ENCODE measurements at regions not wholly inside any gene's neighbourhood (a gene's known extent, or its start where the extent isn't known, plus 50 kb on each side); places are given as distances from the start of the nearest gene placed in this dataset.

- no peak overlapping the region for H3K4me3 ChIP-seq (ENCODE audit: low read depth, low read length)
- no peak for TF ChIP-seq CTCF (IDR thresholded peaks at IDR 0.05; ENCODE audit: low read depth, low read length, missing control alignments)
- in situ Hi-C loops (cut with HindIII; ENCODE audit: low pct_ligation_motif_present, low sequenced_read_pairs): no loop called here
- DNase-seq: no peak
- no peaks in the 10 kb centered on the region for H3K27me3 ChIP-seq (replicated peaks)
- H3K27ac ChIP-seq: no peak overlapping the region
- H3K36me3 ChIP-seq (replicated peaks): no peaks in the 10 kb centered on the region
Observed at GRCh38 chr20:40582531-40582930, 106.5 kb downstream of the MAFB start.

GRCh38 chr20:40579701-40580100 lies 109.3 kb downstream of the MAFB start:
- Histone ChIP-seq H3K4me3 (ENCODE audit: low read depth, low read length) (no peak overlapping the region), H3K27me3 (replicated peaks) (no peaks in the 10 kb centered on the region), H3K27ac (no peak overlapping the region), H3K36me3 (replicated peaks) (no peaks in the 10 kb centered on the region)
- TF ChIP-seq CTCF (IDR thresholded peaks at IDR 0.05; ENCODE audit: low read depth, low read length, missing control alignments): no peak
- no peak for DNase-seq
- in situ Hi-C loops (cut with HindIII; ENCODE audit: low pct_ligation_motif_present, low sequenced_read_pairs): no loop called here

GRCh38 chr20:40578961-40579360 lies 110.1 kb downstream of the MAFB start:
- DNase-seq: no peak
- no peak overlapping the region for H3K4me3 ChIP-seq (ENCODE audit: low read depth, low read length)
- H3K27ac ChIP-seq: no peak overlapping the region
- no peaks in the 10 kb centered on the region for H3K36me3 ChIP-seq (replicated peaks)
- no peak for TF ChIP-seq CTCF (IDR thresholded peaks at IDR 0.05; ENCODE audit: low read depth, low read length, missing control alignments)
- no peaks in the 10 kb centered on the region for H3K27me3 ChIP-seq (replicated peaks)
- in situ Hi-C loops (cut with HindIII; ENCODE audit: low pct_ligation_motif_present, low sequenced_read_pairs): no loop called here

- TF ChIP-seq CTCF (IDR thresholded peaks at IDR 0.05; ENCODE audit: low read depth, low read length, missing control alignments): no peak
- Histone ChIP-seq H3K27ac (no peak overlapping the region), H3K36me3 (replicated peaks) (no peaks in the 10 kb centered on the region), H3K27me3 (replicated peaks) (no peaks in the 10 kb centered on the region), H3K4me3 (ENCODE audit: low read depth, low read length) (no peak overlapping the region)
- no peak for DNase-seq
- in situ Hi-C loops (cut with HindIII; ENCODE audit: low pct_ligation_motif_present, low sequenced_read_pairs): no loop called here
Observed at GRCh38 chr20:40575851-40576250, 113.2 kb downstream of the MAFB start.

- H3K4me3 ChIP-seq (ENCODE audit: low read depth, low read length): no peak overlapping the region
- in situ Hi-C loops (cut with HindIII; ENCODE audit: low pct_ligation_motif_present, low sequenced_read_pairs): no loop called here
- H3K36me3 ChIP-seq (replicated peaks): no peaks in the 10 kb centered on the region
Observed at GRCh38 chr20:40572251-40572650, 116.8 kb downstream of the MAFB start.

More at GRCh38 chr20:40572251-40572650, 116.8 kb downstream of the MAFB start:
- DNase-seq: no peak
- H3K27ac ChIP-seq: no peak overlapping the region
- TF ChIP-seq CTCF (IDR thresholded peaks at IDR 0.05; ENCODE audit: low read depth, low read length, missing control alignments): no peak
- no peaks in the 10 kb centered on the region for H3K27me3 ChIP-seq (replicated peaks)
